ENCODE measurements at regions not wholly inside any gene's neighbourhood (a gene's known extent, or its start where the extent isn't known, plus 50 kb on each side); places are given as distances from the start of the nearest gene placed in this dataset.

GRCh38 chr11:24246715-24247114, 250.1 kb upstream of the LUZP2 start:
- intact Hi-C loops (cut with micrococcal nuclease; ENCODE audit: unreplicated experiment): no loop called here
- Mint-ChIP-seq H3K27me3 (ENCODE audit: insufficient read depth, unreplicated experiment) (no peaks in the 10 kb centered on the region), H3K4me1 (ENCODE audit: low read depth, unreplicated experiment) (no peaks in the 10 kb centered on the region), H3K36me3 (ENCODE audit: insufficient read depth, unreplicated experiment) (no peaks in the 10 kb centered on the region), H3K27ac (ENCODE audit: unreplicated experiment) (no peak overlapping the region), H3K4me3 (ENCODE audit: unreplicated experiment) (no peak overlapping the region), H3K9me3 (ENCODE audit: unreplicated experiment) (no peaks in the 10 kb centered on the region)
- TF ChIP-seq, protein P1, sequence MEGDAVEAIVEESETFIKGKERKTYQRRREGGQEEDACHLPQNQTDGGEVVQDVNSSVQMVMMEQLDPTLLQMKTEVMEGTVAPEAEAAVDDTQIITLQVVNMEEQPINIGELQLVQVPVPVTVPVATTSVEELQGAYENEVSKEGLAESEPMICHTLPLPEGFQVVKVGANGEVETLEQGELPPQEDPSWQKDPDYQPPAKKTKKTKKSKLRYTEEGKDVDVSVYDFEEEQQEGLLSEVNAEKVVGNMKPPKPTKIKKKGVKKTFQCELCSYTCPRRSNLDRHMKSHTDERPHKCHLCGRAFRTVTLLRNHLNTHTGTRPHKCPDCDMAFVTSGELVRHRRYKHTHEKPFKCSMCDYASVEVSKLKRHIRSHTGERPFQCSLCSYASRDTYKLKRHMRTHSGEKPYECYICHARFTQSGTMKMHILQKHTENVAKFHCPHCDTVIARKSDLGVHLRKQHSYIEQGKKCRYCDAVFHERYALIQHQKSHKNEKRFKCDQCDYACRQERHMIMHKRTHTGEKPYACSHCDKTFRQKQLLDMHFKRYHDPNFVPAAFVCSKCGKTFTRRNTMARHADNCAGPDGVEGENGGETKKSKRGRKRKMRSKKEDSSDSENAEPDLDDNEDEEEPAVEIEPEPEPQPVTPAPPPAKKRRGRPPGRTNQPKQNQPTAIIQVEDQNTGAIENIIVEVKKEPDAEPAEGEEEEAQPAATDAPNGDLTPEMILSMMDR (IDR thresholded peaks at IDR 0.05; ENCODE audit: insufficient read depth in 1 of 2, low read depth in 1 of 2, low read length in 1 of 2, severe bottlenecking in 1 of 2, unreplicated experiment in 1 of 2): no peak
- DNase-seq: no peak
- CTCF ChIA-PET: no interaction called here
- Histone ChIP-seq H3K4me3 (ENCODE audit: low read depth, low read length) (no peak overlapping the region), H3K36me3 (ENCODE audit: control insufficient read depth, insufficient read depth, low read length) (no peaks in the 10 kb centered on the region), H3K4me1 (no peaks in the 10 kb centered on the region), H3K9me3 (no peaks in the 10 kb centered on the region), H3K27me3 (replicated peaks; ENCODE audit: control insufficient read depth, insufficient read depth, low read length) (no peaks in the 10 kb centered on the region)
- BruUV-seq (replicated peaks): no TSS peak
- POLR2A ChIA-PET: no interaction called here

- BruUV-seq (replicated peaks): no TSS peak
- intact Hi-C loops (cut with micrococcal nuclease; ENCODE audit: unreplicated experiment): no loop called here
- no peaks in the 10 kb centered on the region for H3K27me3 Mint-ChIP-seq (ENCODE audit: insufficient read depth, unreplicated experiment)
Observed at GRCh38 chr11:24247846-24248245, 249.0 kb upstream of the LUZP2 start.

GRCh38 chr11:24249921-24250320, 246.9 kb upstream of the LUZP2 start:
- no peaks in the 10 kb centered on the region for H3K9me3 Mint-ChIP-seq (ENCODE audit: unreplicated experiment)
- no peaks in the 10 kb centered on the region for H3K36me3 Mint-ChIP-seq (ENCODE audit: insufficient read depth, unreplicated experiment)
- no peaks in the 10 kb centered on the region for H3K4me1 Mint-ChIP-seq (ENCODE audit: low read depth, unreplicated experiment)
- TF ChIP-seq, protein P1 (IDR thresholded peaks at IDR 0.05; ENCODE audit: insufficient read depth in 1 of 2, low read depth in 1 of 2, low read length in 1 of 2, severe bottlenecking in 1 of 2, unreplicated experiment in 1 of 2): no peak
- intact Hi-C loops (cut with micrococcal nuclease; ENCODE audit: unreplicated experiment): no loop called here
- POLR2A ChIA-PET: no interaction called here
- H3K27ac Mint-ChIP-seq (ENCODE audit: unreplicated experiment): no peak overlapping the region
- BruUV-seq (replicated peaks): no TSS peak
- Histone ChIP-seq H3K4me3 (ENCODE audit: low read depth, low read length) (no peak overlapping the region), H3K9me3 (no peaks in the 10 kb centered on the region), H3K27me3 (replicated peaks; ENCODE audit: control insufficient read depth, insufficient read depth, low read length) (no peaks in the 10 kb centered on the region), H3K4me1 (no peaks in the 10 kb centered on the region), H3K36me3 (ENCODE audit: control insufficient read depth, insufficient read depth, low read length) (no peaks in the 10 kb centered on the region)
- CTCF ChIA-PET: no interaction called here
- no peak overlapping the region for H3K4me3 Mint-ChIP-seq (ENCODE audit: unreplicated experiment)
- no peak for DNase-seq
- no peaks in the 10 kb centered on the region for H3K27me3 Mint-ChIP-seq (ENCODE audit: insufficient read depth, unreplicated experiment)

More at GRCh38 chr11:24247846-24248245, 249.0 kb upstream of the LUZP2 start:
- H3K4me1 Mint-ChIP-seq (ENCODE audit: low read depth, unreplicated experiment): no peaks in the 10 kb centered on the region
- no peak overlapping the region for H3K4me3 ChIP-seq (ENCODE audit: low read depth, low read length)
- CTCF ChIA-PET: no interaction called here
- H3K9me3 Mint-ChIP-seq (ENCODE audit: unreplicated experiment): no peaks in the 10 kb centered on the region
- H3K27me3 ChIP-seq (replicated peaks; ENCODE audit: control insufficient read depth, insufficient read depth, low read length): no peaks in the 10 kb centered on the region
- H3K36me3 Mint-ChIP-seq (ENCODE audit: insufficient read depth, unreplicated experiment): no peaks in the 10 kb centered on the region
- TF ChIP-seq, protein P1 (IDR thresholded peaks at IDR 0.05; ENCODE audit: insufficient read depth in 1 of 2, low read depth in 1 of 2, low read length in 1 of 2, severe bottlenecking in 1 of 2, unreplicated experiment in 1 of 2): no peak
- no peaks in the 10 kb centered on the region for H3K9me3 ChIP-seq
- H3K4me1 ChIP-seq: no peaks in the 10 kb centered on the region
- no peak overlapping the region for H3K27ac Mint-ChIP-seq (ENCODE audit: unreplicated experiment)
- POLR2A ChIA-PET: no interaction called here
- H3K36me3 ChIP-seq (ENCODE audit: control insufficient read depth, insufficient read depth, low read length): no peaks in the 10 kb centered on the region
- DNase-seq: no peak
- H3K4me3 Mint-ChIP-seq (ENCODE audit: unreplicated experiment): no peak overlapping the region
